Esophagus squamous epithelium (tissue), 5 donors: ENCODE measurements at regions not wholly inside any gene's neighbourhood (a gene's known extent, or its start where the extent isn't known, plus 50 kb on each side); places are given as distances from the start of the nearest gene placed in this dataset.

Experiments used
- DNase-seq: peaks from one replicate; lab custom pipeline; 2025; lab: John Stamatoyannopoulos, UW
- H3K27ac ChIP-seq, 4 donors: fragments of 200-600 bp; sonication (generic); one replicate each; pipeline ENCODE4 v1.5.1; 2016 to 2019; ENCODE audit warnings: mild to moderate bottlenecking in 1 of 4
- H3K27me3 ChIP-seq, 4 donors: fragments of 200-600 bp; sonication (generic); 1 replicate in 3 of 4; 2 replicates in 1 of 4; pipeline versions ENCODE4 v1.5.1 to v1.6.0; 2017 to 2021; ENCODE audit warnings: antibody characterized with exemption in 1 of 4
- H3K36me3 ChIP-seq, 3 donors: fragments of 200-600 bp; sonication (generic); one replicate each; pipeline ENCODE4 v1.5.1; 2016 to 2019
- H3K4me1 ChIP-seq, 3 donors: fragments of 200-600 bp; sonication (generic); one replicate each; pipeline ENCODE4 v1.5.1; 2017 to 2019
- H3K4me3 ChIP-seq, 4 donors: fragments of 200-600 bp; sonication (generic); 1 replicate in 3 of 4; 2 replicates in 1 of 4; pipeline ENCODE4 v1.5.1; 2016 to 2019; ENCODE audit warnings: mild to moderate bottlenecking in 2 of 4, moderate library complexity in 1 of 4
- H3K9me3 ChIP-seq, 3 donors: fragments of 200-600 bp; sonication (generic); one replicate each; pipeline ENCODE4 v1.5.1; 2016 to 2019
- CTCF ChIP-seq, 6 experiments: fragments of 450-650 bp in 4 of 6; fragments of 200-600 bp in 2 of 6; sonication (generic) in 2 of 6; IDR thresholded peaks; one replicate each; pipeline ENCODE4 v1.5.1; 2016 to 2019; ENCODE audit warnings: antibody characterized with exemption in 6 of 6, mild to moderate bottlenecking in 4 of 6, moderate library complexity in 4 of 6
- POLR2A ChIP-seq, 4 donors: fragments of 450-650 bp; IDR thresholded peaks; one replicate each; pipeline ENCODE4 v1.6.1; 2017; ENCODE audit warnings: antibody characterized with exemption in 4 of 4, mild to moderate bottlenecking in 4 of 4, moderate library complexity in 3 of 4
- WGBS, 2 donors: methylation state at CpG; one replicate each; pipeline ENCODE4 v1.1.5; 2018; 5-methylcytosine and 5-hydroxymethylcytosine counted together
- intact Hi-C: fragments of 100-400 bp; cut with DNase I; formaldehyde crosslinking; loops from one replicate; pipeline ENCODE4 v1.15.0; 2022
- donor health status: DM: yes; HTN: yes; CAD: no.

- H3K36me3 ChIP-seq, result no peaks in the 10 kb centered on the region
- no peak for DNase-seq
- H3K4me1 ChIP-seq, result no peaks in the 10 kb centered on the region
- no peak overlapping the region for H3K27ac ChIP-seq
- H3K27me3 ChIP-seq, result no peaks in the 10 kb centered on the region
- intact Hi-C loops, result no loop called here
- 36 to 57% methylated on average over 2 of the region's 2 CpGs for WGBS, 2 donors
- H3K9me3 ChIP-seq, result no peaks in the 10 kb centered on the region
- H3K4me3 ChIP-seq, result no peak overlapping the region
- no peak for TF ChIP-seq POLR2A (IDR thresholded peaks at IDR 0.05)
- no peak for TF ChIP-seq CTCF (IDR thresholded peaks at IDR 0.05)
Observed at GRCh38 chr5:165086465-165086864, 1581.0 kb downstream of the MAT2B start.

GRCh38 chr5:165094782-165095181, 1589.4 kb downstream of the MAT2B start:
- Histone ChIP-seq H3K9me3 (peaks cover 0 to 5% (median 0%) of the 10 kb centered on the region in 3 donors), H3K4me1 (no peaks in the 10 kb centered on the region), H3K27ac (no peak overlapping the region), H3K27me3 (no peaks in the 10 kb centered on the region), H3K36me3 (no peaks in the 10 kb centered on the region), H3K4me3 (no peak overlapping the region)
- no peak for DNase-seq
- 100% methylated on average over 1 of the region's 1 CpG for WGBS, 2 donors
- TF ChIP-seq CTCF (IDR thresholded peaks at IDR 0.05) (no peak), POLR2A (IDR thresholded peaks at IDR 0.05) (no peak)
- intact Hi-C loops, result no loop called here

- Histone ChIP-seq H3K27ac (no peak overlapping the region), H3K9me3 (peaks cover 0 to 5% (median 0%) of the 10 kb centered on the region in 3 donors), H3K36me3 (no peaks in the 10 kb centered on the region), H3K4me3 (no peak overlapping the region), H3K27me3 (no peaks in the 10 kb centered on the region), H3K4me1 (no peaks in the 10 kb centered on the region)
- no peak for DNase-seq
- 94 to 96% methylated on average over 3 of the region's 3 CpGs for WGBS, 2 donors
- TF ChIP-seq POLR2A (IDR thresholded peaks at IDR 0.05) (no peak), CTCF (IDR thresholded peaks at IDR 0.05) (no peak)
- intact Hi-C loops, result no loop called here
Observed at GRCh38 chr5:165101709-165102108, 1596.3 kb downstream of the MAT2B start.

- H3K4me3 ChIP-seq, result no peak overlapping the region
- TF ChIP-seq POLR2A (IDR thresholded peaks at IDR 0.05), result no peak
- no peak for TF ChIP-seq CTCF (IDR thresholded peaks at IDR 0.05)
- no peak overlapping the region for H3K27ac ChIP-seq
- DNase-seq, result no peak
- H3K27me3 ChIP-seq, result no peaks in the 10 kb centered on the region
- peaks cover 0 to 2% (median 0%) of the 10 kb centered on the region in 3 donors for H3K9me3 ChIP-seq
- intact Hi-C loops, result no loop called here
- 32 to 35% methylated on average over 4 of the region's 4 CpGs for WGBS, 2 donors
- H3K4me1 ChIP-seq, result no peaks in the 10 kb centered on the region
- no peaks in the 10 kb centered on the region for H3K36me3 ChIP-seq
Observed at GRCh38 chr5:165104611-165105010, 1599.2 kb downstream of the MAT2B start.

- Histone ChIP-seq H3K9me3 (no peaks in the 10 kb centered on the region), H3K4me1 (no peaks in the 10 kb centered on the region), H3K27me3 (no peaks in the 10 kb centered on the region), H3K27ac (no peak overlapping the region), H3K4me3 (no peak overlapping the region), H3K36me3 (no peaks in the 10 kb centered on the region)
- TF ChIP-seq CTCF (IDR thresholded peaks at IDR 0.05) (no peak), POLR2A (IDR thresholded peaks at IDR 0.05) (no peak)
- 48 to 54% methylated on average over 3 of the region's 3 CpGs for WGBS, 2 donors
- intact Hi-C loops, result no loop called here
- DNase-seq, result no peak
Observed at GRCh38 chr5:165108809-165109208, 1603.4 kb downstream of the MAT2B start.
